Gastroesophageal sphincter (tissue), 4 donors: ENCODE measurements at regions not wholly inside any gene's neighbourhood (a gene's known extent, or its start where the extent isn't known, plus 50 kb on each side); places are given as distances from the start of the nearest gene placed in this dataset.

Experiments
- ATAC-seq: fragments of 150-250 bp; one replicate; pipeline ENCODE4 v1.9.1; 2016; ENCODE audit warnings: mild to moderate bottlenecking, moderate library complexity
- H3K27ac ChIP-seq, 4 donors: fragments of 200-600 bp; sonication (generic) in 3 of 4; 1 replicate in 3 of 4; 2 replicates in 1 of 4; pipeline ENCODE4 v1.5.1; 2016 to 2019
- H3K27me3 ChIP-seq: fragments of 200-600 bp; sonication (generic); one replicate; pipeline ENCODE4 v1.5.1; 2019
- H3K36me3 ChIP-seq, 2 donors: fragments of 200-600 bp; sonication (generic); one replicate each; pipeline ENCODE4 v1.5.1; 2019; ENCODE audit warnings: control low read depth in 1 of 2
- H3K4me1 ChIP-seq, 3 donors: fragments of 200-600 bp; sonication (generic); 1 replicate in 2 of 3; 2 replicates in 1 of 3; pipeline ENCODE4 v1.5.1; 2016 to 2019; ENCODE audit warnings: control low read depth in 2 of 3
- H3K4me3 ChIP-seq, 2 donors: fragments of 200-600 bp; sonication (generic); one replicate each; pipeline ENCODE4 v1.5.1; 2019; ENCODE audit warnings: mild to moderate bottlenecking in 1 of 2, moderate library complexity in 1 of 2
- H3K9me3 ChIP-seq, 3 donors: fragments of 200-600 bp; sonication (generic); one replicate each; pipeline ENCODE4 v1.5.1; 2017 to 2019; ENCODE audit warnings: control low read depth in 2 of 3
- CTCF ChIP-seq, 4 experiments: fragments of 200-600 bp in 2 of 4; fragments of 450-650 bp in 2 of 4; sonication (generic) in 1 of 4; IDR thresholded peaks; one replicate each; pipeline ENCODE4 v1.5.1; 2017 to 2019; ENCODE audit warnings: antibody characterized with exemption in 4 of 4, mild to moderate bottlenecking in 2 of 4, moderate library complexity in 2 of 4
- EP300 ChIP-seq: sonication (generic); formaldehyde crosslinking; IDR thresholded peaks from one replicate; pipeline ENCODE4 v1.6.1; 2017; ENCODE audit warnings: antibody characterized with exemption, mild to moderate bottlenecking
- POLR2A ChIP-seq, 2 donors: fragments of 450-650 bp; IDR thresholded peaks; one replicate each; pipeline ENCODE4 v1.6.1; 2017; ENCODE audit warnings: antibody characterized with exemption in 2 of 2, mild to moderate bottlenecking in 2 of 2, moderate library complexity in 1 of 2
- POLR2AphosphoS5 ChIP-seq: sonication (generic); formaldehyde crosslinking; IDR thresholded peaks from one replicate; pipeline ENCODE4 v1.6.1; 2017; ENCODE audit warnings: antibody characterized with exemption
- WGBS, 2 donors: methylation state at CpG; one replicate each; pipeline ENCODE4 v1.1.5; 2018; ENCODE audit warnings: low coverage in 1 of 2; 5-methylcytosine and 5-hydroxymethylcytosine counted together

DNA sequence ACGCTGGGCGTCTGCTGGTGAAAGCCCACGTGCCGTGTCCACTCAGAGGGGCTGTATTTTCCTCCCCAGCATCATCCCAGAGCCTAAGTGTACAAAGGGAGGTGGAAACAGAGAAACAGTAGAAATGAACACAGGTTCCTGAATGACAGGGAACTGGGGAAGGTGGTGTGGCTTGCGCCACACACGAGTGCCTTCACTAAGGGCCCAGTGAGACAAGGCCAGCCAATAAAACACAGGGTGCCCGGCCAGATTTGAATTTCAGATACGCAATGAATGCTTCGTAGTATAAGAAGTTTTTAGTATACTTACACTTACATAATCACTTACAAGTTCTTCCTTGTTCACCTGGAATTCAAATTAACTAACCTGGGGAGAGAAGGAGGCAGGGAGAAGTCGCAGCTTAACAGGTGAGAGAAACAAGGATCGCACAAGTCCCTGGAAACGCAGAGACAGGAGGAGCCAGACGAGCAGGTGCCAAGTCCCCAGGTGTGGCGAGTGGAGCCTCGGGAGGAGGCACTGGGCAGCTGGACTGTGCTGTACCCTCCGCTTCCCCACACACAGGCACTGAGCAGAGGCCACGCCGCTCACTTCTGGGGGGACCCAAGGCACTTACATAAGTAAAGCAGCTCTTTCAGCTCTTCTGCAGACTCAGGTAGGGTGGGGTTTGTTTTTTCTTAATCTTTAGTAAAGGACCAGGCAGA is 105.2 kb upstream of the MGMT start:
- no peak for TF ChIP-seq EP300
- TF ChIP-seq POLR2AphosphoS5, result no peak
- TF ChIP-seq CTCF (IDR thresholded peaks at IDR 0.05), result no peak
- TF ChIP-seq POLR2A (IDR thresholded peaks at IDR 0.05), result no peak
- H3K9me3 ChIP-seq, result peaks cover 0 to 5% (median 0%) of the 10 kb centered on the region in 3 donors
- no peak for ATAC-seq

GRCh38 chr10:129364949-129365348 is 102.1 kb upstream of the MGMT start:
- WGBS, 2 donors, result 69 to 93% methylated on average over 5 of the region's 6 CpGs
- TF ChIP-seq POLR2AphosphoS5, result no peak
- no peak for TF ChIP-seq POLR2A (IDR thresholded peaks at IDR 0.05)
- no peak for TF ChIP-seq CTCF (IDR thresholded peaks at IDR 0.05)
- no peak for TF ChIP-seq EP300
- ATAC-seq, result no peak

More for the DNA sequence above, 105.2 kb upstream of the MGMT start:
- no peak overlapping the region for H3K4me3 ChIP-seq
- WGBS, 2 donors, result 79 to 88% methylated on average over 8 to 15 of the region's 18 CpGs
- no peaks in the 10 kb centered on the region for H3K4me1 ChIP-seq
- H3K27me3 ChIP-seq, result peaks cover 6% of the 10 kb centered on the region
- no peak overlapping the region for H3K27ac ChIP-seq
- H3K36me3 ChIP-seq, result no peaks in the 10 kb centered on the region

DNA sequence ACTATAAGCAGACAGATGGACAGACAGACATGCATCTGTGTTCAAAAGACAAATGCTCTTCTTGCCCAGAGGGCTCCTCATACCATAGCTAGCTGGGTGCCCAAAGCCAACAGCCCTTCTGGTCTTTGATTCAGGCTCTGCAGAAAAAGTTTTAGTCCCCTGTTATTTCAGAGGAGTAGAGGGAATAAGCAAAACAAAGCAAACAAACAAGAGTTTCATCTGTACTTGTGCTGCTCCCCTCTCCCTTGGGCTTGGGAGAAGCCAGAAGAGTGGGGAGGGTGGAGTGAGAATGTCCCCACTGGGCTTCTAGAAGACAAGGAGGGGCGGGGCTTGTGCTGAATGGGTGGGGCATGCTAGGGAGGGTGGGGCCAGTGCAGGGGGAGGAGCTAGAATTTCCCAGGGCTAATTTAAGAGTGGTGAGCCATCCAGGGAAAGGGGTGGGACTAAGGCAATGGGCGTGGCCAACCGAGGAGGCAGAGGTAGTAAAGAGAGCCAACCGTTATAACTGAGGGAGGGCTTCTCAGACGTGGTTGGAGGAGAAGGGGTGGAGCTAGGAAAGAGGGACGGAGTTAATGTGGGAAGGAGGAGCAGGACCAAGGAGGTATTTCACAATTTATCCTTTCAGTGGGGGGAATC is 101.2 kb upstream of the MGMT start:
- no peak overlapping the region for H3K27ac ChIP-seq
- WGBS, 2 donors, result 73 to 82% methylated on average over 5 of the region's 6 CpGs
- no peak for ATAC-seq
- H3K27me3 ChIP-seq, result peaks cover 10% of the 10 kb centered on the region
- H3K4me1 ChIP-seq, result no peaks in the 10 kb centered on the region
- no peak overlapping the region for H3K4me3 ChIP-seq
- no peak for TF ChIP-seq POLR2AphosphoS5
- no peaks in the 10 kb centered on the region for H3K36me3 ChIP-seq
- no peaks in the 10 kb centered on the region for H3K9me3 ChIP-seq

More at GRCh38 chr10:129364949-129365348, 102.1 kb upstream of the MGMT start:
- H3K4me1 ChIP-seq, result no peaks in the 10 kb centered on the region
- no peak overlapping the region for H3K4me3 ChIP-seq
- H3K27ac ChIP-seq, result no peak overlapping the region
- H3K9me3 ChIP-seq, result no peaks in the 10 kb centered on the region
- H3K36me3 ChIP-seq, result no peaks in the 10 kb centered on the region
- H3K27me3 ChIP-seq, result peaks cover 10% of the 10 kb centered on the region

DNA sequence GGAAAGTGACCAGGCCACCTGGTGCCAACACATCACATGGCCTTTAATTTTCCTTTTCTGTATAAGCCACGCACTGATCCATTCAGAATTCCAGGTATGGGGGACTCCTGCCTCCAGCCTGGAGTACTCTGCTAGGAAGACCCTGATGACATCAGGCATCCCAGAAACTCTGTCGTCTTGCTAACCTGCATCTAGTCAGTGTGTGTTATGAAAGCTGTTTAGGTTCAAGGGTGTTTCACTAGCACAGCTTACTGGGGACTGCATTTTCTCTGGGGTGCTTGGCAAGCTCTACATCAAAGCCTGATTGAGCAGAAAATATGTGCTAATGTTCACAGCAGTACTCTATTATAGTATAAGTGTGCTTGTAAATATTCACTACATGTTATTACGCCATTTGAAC is 100.6 kb upstream of the MGMT start:
- H3K27me3 ChIP-seq, result peaks cover 10% of the 10 kb centered on the region
- no peaks in the 10 kb centered on the region for H3K4me1 ChIP-seq
- no peak for ATAC-seq
- TF ChIP-seq EP300 (no peak), CTCF (IDR thresholded peaks at IDR 0.05) (no peak), POLR2A (IDR thresholded peaks at IDR 0.05) (no peak), POLR2AphosphoS5 (no peak)
- no peak overlapping the region for H3K27ac ChIP-seq
- no peak overlapping the region for H3K4me3 ChIP-seq
- no peaks in the 10 kb centered on the region for H3K9me3 ChIP-seq
- H3K36me3 ChIP-seq, result no peaks in the 10 kb centered on the region
- WGBS, 2 donors, result 79 to 100% methylated on average over 1 to 3 of the region's 3 CpGs

GRCh38 chr10:129369566-129369965 is 97.5 kb upstream of the MGMT start:
- no peak for ATAC-seq
- no peak overlapping the region for H3K27ac ChIP-seq
- WGBS, 2 donors, result 44 to 88% methylated on average over 2 to 7 of the region's 10 CpGs
- no peak overlapping the region for H3K4me3 ChIP-seq
- no peaks in the 10 kb centered on the region for H3K36me3 ChIP-seq
- H3K9me3 ChIP-seq, result no peaks in the 10 kb centered on the region
- no peaks in the 10 kb centered on the region for H3K4me1 ChIP-seq
- TF ChIP-seq POLR2A (IDR thresholded peaks at IDR 0.05) (no peak), CTCF (IDR thresholded peaks at IDR 0.05) (no peak), EP300 (no peak), POLR2AphosphoS5 (no peak)
- H3K27me3 ChIP-seq, result peaks cover 10% of the 10 kb centered on the region
